CD4-positive, alpha-beta T cell treated with Interferon alpha-2 for 1 hour (primary cell): ENCODE measurements at regions not wholly inside any gene's neighbourhood (a gene's known extent, or its start where the extent isn't known, plus 50 kb on each side); places are given as distances from the start of the nearest gene placed in this dataset.
A peak's percentile ranks its signal among the peaks of the same experiment; 100 is the strongest.
"Not testable (repeated sequence)": the region's sequence is repeated elsewhere in the genome, so short reads cannot be mapped to it uniquely, and the experiment has no call there.

Experiments used
- DNase-seq, 2 donors: peaks; one replicate each; pipeline ENCODE4 v3.0.0-alpha.2; 2020 to 2022

DNA sequence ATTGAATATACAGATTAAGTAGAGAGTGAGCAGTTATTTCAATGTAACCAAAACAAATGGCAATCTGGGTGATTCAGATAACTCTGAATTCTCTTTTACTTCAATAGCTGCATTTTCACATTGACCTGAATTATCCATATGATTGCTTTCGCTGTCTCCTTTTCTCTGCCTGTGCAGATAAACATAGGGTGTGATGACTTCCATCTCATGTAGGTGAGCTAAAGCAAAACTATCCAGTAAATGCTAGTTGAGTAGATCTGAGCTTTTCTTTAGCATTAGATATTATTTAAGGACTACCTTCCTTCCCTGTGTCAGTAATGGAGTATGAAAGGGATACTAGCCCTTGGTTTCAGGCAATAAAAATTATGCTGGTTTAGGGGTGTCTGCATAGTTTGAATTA, 288.6 kb downstream of the OXSM start:
- no peak for DNase-seq

DNA sequence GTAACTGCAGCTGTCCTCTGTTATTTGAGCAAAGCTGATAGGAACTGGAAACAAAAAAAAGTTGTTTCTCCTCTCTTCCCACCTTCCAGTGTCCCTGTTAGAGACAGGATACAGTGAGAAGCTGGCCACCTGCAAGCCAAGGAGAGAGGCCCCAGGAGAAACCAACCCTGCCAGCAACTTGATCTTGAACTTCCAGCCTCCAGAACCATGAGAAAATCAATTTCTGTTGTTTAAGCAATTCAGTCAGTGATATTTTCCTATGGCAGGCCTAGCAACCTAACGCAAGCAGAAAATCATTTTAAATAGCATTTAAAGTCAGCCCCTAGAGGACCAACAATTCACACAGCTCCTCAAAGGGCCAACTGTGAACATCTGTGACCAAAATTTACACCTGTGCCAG, 291.3 kb downstream of the OXSM start:
- DNase-seq: no peak

GRCh38 chr3:26081806-26082205, 291.9 kb downstream of the OXSM start:
- DNase-seq: no peak

DNA sequence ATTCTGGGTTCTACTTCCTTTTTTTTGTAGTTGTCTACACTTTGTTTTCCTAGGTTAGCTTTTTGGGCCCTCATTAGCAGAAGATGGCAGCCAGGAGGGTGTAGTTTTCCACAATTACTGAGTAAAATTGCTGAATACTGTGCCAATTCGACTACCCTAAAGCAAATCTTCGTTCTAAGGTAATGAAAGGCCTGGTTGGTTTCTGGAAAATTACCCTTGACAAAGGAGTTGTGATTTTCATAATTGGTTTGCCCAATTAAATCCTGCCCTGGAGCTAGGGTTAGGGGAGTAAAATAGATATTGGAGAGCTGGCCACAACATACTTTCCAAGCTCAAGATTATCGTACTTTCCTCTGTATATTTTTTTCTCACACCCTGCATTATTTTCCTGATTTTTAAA, 293.0 kb downstream of the OXSM start:
- no peak for DNase-seq

- no peak for DNase-seq
Measured at GRCh38 chr3:26084629-26085028, 294.7 kb downstream of the OXSM start.

- no peak for DNase-seq
Measured at GRCh38 chr3:26087751-26088150, 297.9 kb downstream of the OXSM start.

DNA sequence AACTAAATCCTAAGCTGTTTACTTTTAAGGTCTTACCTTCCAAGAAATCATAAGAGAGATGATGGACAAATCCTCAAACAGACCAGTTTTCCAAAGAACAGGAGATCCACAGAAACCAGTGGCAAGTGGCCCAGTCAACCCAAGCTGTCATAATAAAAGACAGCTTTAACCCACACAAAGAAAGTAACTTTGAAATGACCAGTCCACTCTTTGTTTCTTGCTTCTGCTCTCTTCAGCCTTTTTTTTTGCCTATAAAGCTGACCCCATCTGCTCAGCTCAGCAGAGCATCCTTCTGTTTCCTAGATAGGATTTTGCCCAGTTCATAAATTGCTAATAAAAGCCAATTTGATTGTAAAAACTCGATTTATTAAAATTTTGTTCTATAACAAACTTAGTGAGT, 299.4 kb downstream of the OXSM start:
- no peak for DNase-seq

DNA sequence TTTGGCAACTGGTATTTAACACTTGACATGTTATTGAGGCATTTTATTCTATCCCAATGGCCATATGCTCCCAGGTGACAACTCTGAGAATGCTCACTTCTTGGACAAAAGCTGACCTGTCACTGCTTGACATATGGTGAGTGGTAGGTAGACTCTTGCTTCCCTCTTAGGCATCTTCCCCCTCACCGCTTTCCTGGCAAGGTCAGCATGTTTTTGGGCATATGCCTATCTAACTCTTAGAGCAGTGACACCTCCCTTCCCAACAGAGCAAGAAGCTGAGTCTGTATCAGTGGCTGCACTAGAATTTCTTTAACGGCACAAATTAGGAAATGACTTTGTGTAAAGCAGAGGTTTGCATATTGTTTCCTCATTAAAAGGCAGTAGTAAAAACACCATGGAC, 300.7 kb downstream of the OXSM start:
- DNase-seq: no peak

GRCh38 chr3:26091096-26091495, 301.2 kb downstream of the OXSM start:
- no peak for DNase-seq

- no peak for DNase-seq
Measured at GRCh38 chr3:26091626-26092025, 301.7 kb downstream of the OXSM start.

DNA sequence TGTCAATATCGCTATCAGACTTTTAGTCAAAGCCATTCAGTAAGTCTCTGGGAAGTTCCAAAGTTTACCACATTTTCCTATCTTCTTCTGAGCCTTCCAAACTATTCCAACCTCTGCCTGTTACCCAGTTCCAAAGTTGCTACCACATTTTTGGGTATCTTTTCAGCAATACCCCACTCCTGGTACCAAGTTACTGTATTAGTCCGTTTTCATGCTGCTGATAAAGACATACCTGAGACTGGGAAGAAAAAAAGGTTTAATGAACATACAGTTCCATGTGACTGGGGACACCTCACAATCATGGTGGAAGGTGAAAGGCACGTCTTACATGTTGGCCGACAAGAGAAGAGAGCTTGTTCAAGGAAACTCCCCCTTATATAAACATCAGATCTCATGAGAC, 307.2 kb downstream of the OXSM start:
- DNase-seq: not testable (repeated sequence)

GRCh38 chr3:26099692-26100091, 309.8 kb downstream of the OXSM start:
- DNase-seq: no peak

GRCh38 chr3:26100176-26100575, 310.3 kb downstream of the OXSM start:
- no peak for DNase-seq

- DNase-seq: no peak
Measured at GRCh38 chr3:26102376-26102775, 312.5 kb downstream of the OXSM start.

DNA sequence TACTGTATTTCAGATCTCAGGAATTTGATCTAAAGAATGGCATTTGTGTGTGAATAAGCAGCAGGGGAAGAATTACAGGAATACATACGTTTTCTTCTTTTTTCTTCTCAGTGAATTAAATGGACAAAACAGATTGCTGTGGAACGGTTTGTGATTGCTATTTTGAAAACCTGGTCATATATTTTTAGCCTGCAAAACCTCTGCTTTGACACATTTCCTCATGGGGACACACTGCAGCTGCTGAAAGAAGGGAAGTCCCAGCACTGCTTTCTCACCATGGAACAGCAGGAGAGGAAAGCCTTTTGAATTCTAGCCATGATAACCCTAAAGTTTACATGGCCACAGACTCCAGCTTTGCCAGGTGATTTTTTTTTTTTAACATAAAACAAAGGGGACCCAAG, 315.0 kb downstream of the OXSM start:
- no peak for DNase-seq

DNA sequence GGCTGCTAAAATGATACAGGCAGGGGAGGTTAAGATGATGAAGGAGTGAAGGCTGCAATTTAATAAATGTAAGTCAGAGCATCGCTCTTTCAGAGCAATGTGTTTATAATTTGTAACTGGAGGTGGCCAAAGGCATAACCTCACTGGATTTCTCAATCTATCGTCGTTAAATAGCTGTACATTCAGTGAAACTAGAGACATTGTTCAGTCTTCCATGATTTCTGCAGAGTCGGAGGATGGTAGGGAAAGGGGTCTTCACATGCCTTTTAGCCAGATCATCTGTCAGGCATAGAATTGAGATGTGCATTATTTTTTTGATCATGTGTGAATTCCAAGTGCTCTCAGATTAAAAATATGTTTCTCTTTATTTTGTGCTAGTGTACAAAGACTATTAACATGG, 315.4 kb downstream of the OXSM start:
- no peak for DNase-seq

- no peak for DNase-seq
Measured at GRCh38 chr3:26106228-26106627, 316.3 kb downstream of the OXSM start.

DNA sequence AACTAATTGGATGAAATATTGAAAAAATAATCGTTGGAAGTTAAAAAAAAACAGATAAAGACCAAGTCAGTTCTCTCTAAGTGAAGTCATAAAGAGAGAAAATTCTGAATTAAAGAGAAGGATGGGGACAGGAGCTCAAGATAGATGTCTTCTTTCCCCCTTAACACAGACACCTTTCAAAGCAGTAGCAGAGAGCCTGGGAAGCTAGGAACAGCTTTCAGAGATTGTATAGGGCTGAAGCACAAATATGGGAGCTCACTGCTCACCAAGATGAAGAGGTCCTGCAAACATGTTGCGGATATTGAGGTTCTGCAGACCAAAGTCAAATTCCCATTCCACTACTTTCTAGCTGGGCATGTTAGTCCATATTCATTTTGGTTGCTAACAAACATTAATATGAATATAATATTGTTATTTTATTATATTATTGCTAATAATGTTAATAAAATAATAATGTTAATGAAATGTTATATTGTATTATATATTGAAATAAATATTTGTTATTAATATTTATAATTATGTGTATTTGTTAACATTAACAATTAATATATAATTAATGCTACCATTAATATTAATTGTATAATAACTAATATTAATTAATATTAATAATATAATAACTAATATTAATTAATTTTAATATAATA, 319.1 kb downstream of the OXSM start:
- DNase-seq: no peak

- DNase-seq: no peak
Measured at GRCh38 chr3:26114851-26115250, 325.0 kb downstream of the OXSM start.

DNA sequence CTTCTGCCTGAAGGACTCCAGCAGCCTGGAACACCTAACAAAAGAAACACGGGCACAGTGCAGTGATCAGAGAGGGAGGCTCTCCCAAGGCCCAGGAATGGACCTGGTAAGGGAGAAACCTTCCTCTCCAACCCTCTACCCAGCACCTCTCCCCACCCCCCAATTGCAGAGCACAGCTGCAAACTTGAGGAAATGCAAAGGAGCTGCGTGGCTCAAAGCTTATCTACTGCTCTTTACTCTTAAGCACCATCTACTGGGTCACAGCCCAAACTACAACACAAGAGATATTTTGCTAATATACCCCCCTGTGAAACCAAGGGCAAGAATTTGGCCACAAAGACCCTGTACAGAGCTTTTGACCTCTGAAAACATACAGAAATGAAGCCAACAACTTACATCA, 328.3 kb downstream of the OXSM start:
- DNase-seq: peak in 1 of 2 donors; percentile 3

- no peak for DNase-seq
Measured at GRCh38 chr3:26132942-26133341, 343.1 kb downstream of the OXSM start.

GRCh38 chr3:26141296-26141695, 351.4 kb downstream of the OXSM start:
- no peak for DNase-seq

- no peak for DNase-seq
Measured at GRCh38 chr3:26145769-26146168, 355.9 kb downstream of the OXSM start.

GRCh38 chr3:26157428-26157827, 367.5 kb downstream of the OXSM start:
- DNase-seq: not testable (repeated sequence)

- DNase-seq: no peak
Measured at GRCh38 chr3:26171006-26171405, 381.1 kb downstream of the OXSM start.

DNA sequence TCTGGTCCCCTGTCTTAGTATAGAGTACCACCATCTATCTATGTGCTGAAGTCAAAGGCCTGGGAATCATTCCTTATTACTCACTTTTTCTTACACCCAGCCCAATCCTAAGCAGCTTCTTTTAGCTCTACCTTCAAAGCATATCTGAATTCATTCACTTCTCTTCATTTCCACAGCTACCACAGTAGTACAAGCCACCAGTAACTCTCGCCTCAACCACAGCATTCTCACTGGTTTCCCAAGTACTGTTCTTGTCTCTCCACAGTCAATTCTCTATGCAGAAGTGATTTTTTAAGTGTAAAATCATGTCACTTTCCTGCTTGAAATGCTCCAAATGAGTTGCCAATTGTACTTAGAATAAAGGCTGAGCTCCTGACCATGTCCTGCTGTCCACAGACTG, 401.7 kb downstream of the OXSM start:
- no peak for DNase-seq
